ENCODE measurements at regions not wholly inside any gene's neighbourhood (a gene's known extent, or its start where the extent isn't known, plus 50 kb on each side); places are given as distances from the start of the nearest gene placed in this dataset.

DNA sequence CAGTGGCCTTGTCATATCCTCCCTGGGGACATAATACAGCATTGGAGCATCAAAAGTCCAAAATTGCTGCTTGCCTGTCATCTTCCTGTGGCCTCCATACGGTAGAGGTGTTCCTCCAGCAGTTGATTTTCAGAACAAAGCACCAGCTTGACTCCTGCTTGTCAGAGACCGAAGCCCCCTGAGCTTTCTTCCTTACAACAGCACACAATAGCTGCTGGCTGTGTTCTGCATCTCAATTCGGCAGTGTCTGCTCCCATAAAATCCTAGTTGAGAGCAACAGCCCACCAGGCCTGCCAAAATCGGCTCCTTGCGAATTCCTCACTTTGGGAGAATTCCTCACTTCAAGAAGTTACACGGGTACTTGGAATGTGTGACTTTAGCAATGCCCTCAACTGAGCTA is 372.9 kb downstream of the SAMD5 start:
- H3K4me3 ChIP-seq (ENCODE audit: low read depth, low read length) = no peak overlapping the region
- no peak for DNase-seq (ENCODE audit: low read depth)
- TF ChIP-seq, protein P1, sequence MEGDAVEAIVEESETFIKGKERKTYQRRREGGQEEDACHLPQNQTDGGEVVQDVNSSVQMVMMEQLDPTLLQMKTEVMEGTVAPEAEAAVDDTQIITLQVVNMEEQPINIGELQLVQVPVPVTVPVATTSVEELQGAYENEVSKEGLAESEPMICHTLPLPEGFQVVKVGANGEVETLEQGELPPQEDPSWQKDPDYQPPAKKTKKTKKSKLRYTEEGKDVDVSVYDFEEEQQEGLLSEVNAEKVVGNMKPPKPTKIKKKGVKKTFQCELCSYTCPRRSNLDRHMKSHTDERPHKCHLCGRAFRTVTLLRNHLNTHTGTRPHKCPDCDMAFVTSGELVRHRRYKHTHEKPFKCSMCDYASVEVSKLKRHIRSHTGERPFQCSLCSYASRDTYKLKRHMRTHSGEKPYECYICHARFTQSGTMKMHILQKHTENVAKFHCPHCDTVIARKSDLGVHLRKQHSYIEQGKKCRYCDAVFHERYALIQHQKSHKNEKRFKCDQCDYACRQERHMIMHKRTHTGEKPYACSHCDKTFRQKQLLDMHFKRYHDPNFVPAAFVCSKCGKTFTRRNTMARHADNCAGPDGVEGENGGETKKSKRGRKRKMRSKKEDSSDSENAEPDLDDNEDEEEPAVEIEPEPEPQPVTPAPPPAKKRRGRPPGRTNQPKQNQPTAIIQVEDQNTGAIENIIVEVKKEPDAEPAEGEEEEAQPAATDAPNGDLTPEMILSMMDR (IDR thresholded peaks at IDR 0.05; ENCODE audit: low read depth, low read length, missing control alignments) = no peak

GRCh38 chr6:147888374-147888773 is 379.9 kb downstream of the SAMD5 start:
- TF ChIP-seq, protein P1 (IDR thresholded peaks at IDR 0.05; ENCODE audit: low read depth, low read length, missing control alignments) = no peak
- DNase-seq (ENCODE audit: low read depth) = no peak
- H3K4me3 ChIP-seq (ENCODE audit: low read depth, low read length) = no peak overlapping the region

DNA sequence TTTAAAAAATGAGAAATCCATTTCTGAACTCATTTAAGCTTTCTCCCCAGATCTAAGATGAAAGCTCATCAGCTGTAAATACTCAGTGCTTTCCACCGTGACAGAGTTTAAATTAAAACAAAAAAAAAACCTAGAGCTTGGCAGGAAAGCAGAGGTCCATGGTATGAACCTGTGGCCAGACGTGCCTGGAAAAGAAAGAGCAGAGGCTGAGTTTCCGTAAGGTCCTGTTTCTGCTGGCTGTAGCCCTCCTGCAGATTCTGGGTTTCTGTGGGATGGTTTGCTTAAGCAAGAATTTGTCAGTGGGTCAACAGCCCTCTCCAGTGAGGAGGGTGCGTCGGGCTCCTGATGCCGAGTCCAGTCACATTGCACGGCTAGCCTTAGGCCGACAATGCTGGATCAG is 383.2 kb downstream of the SAMD5 start:
- H3K4me3 ChIP-seq (ENCODE audit: low read depth, low read length) = no peak overlapping the region
- no peak for DNase-seq (ENCODE audit: low read depth)
- TF ChIP-seq, protein P1 (IDR thresholded peaks at IDR 0.05; ENCODE audit: low read depth, low read length, missing control alignments) = no peak

DNA sequence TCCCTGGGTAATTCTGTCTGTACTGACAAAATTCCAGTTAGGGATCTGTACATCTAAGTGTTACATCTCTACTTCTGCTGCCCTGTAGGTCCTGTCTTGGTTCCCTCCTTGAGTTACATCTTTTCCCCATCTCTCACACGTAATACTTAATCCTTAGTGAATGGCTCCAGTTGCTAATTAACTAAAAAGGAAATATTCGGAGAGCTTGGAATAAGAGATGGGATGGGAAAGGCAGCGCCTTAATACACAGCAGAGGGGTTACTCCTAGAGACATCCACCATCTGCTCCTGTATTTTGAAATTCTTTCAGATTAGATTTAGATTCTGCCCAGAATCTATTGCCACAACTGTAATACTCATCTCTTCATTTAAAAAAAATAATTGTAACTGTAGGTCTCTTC is 384.0 kb downstream of the SAMD5 start:
- TF ChIP-seq, protein P1 (IDR thresholded peaks at IDR 0.05; ENCODE audit: low read depth, low read length, missing control alignments) = no peak
- DNase-seq (ENCODE audit: low read depth) = no peak
- no peak overlapping the region for H3K4me3 ChIP-seq (ENCODE audit: low read depth, low read length)

GRCh38 chr6:147895272-147895671 is 386.8 kb downstream of the SAMD5 start:
- H3K4me3 ChIP-seq (ENCODE audit: low read depth, low read length) = no peak overlapping the region
- TF ChIP-seq, protein P1 (IDR thresholded peaks at IDR 0.05; ENCODE audit: low read depth, low read length, missing control alignments) = no peak
- DNase-seq (ENCODE audit: low read depth) = no peak

GRCh38 chr6:147900247-147900830 is 391.8 kb downstream of the SAMD5 start:
- DNase-seq (ENCODE audit: low read depth) = no peak
- TF ChIP-seq, protein P1 (IDR thresholded peaks at IDR 0.05; ENCODE audit: low read depth, low read length, missing control alignments) = no peak
- no peak overlapping the region for H3K4me3 ChIP-seq (ENCODE audit: low read depth, low read length)

DNA sequence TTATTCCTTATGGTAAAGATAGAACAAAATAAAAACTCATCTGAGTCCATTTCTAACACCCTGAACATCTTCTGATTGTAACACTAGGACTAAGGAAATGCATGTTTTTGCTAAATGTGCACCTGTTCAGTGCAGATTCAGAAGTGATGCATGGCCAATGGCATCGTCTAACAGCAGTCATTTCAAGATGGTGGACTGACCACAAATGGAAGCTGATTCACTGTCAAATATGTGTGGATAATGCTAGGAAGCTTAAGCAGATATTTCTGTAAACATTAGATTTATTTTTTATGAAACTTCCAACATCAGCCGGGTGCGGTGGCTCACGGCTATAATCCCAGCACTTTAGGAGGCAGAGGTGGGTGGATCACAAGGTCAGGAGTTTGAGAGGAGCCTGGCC is 394.8 kb downstream of the SAMD5 start:
- no peak for DNase-seq (ENCODE audit: low read depth)
- no peak overlapping the region for H3K4me3 ChIP-seq (ENCODE audit: low read depth, low read length)
- TF ChIP-seq, protein P1 (IDR thresholded peaks at IDR 0.05; ENCODE audit: low read depth, low read length, missing control alignments) = no peak

Data from GM12864 (cell line).